HG03095 (cell line): ENCODE measurements at regions not wholly inside any gene's neighbourhood (a gene's known extent, or its start where the extent isn't known, plus 50 kb on each side); places are given as distances from the start of the nearest gene placed in this dataset.

Experiments
- ATAC-seq: cut with Tn5 transposase; IDR thresholded peaks from one replicate; pipeline ENCODE4 v1.9.1; 2021; ENCODE audit warnings: moderate library complexity; ENCODE audit not compliant: unreplicated experiment

GRCh38 chr5:10876006-10876744, 115.1 kb upstream of the DAP start:
- ATAC-seq: no peak

- no peak for ATAC-seq
Measured at GRCh38 chr5:10875201-10875768, 114.3 kb upstream of the DAP start.

- ATAC-seq: no peak
Measured at GRCh38 chr5:10874541-10874940, 113.5 kb upstream of the DAP start.

- no peak for ATAC-seq
Measured at GRCh38 chr5:10870791-10871190, 109.8 kb upstream of the DAP start.

- no peak for ATAC-seq
Measured at GRCh38 chr5:10868956-10869355, 107.9 kb upstream of the DAP start.

GRCh38 chr5:10867389-10868303, 106.6 kb upstream of the DAP start:
- no peak for ATAC-seq

DNA sequence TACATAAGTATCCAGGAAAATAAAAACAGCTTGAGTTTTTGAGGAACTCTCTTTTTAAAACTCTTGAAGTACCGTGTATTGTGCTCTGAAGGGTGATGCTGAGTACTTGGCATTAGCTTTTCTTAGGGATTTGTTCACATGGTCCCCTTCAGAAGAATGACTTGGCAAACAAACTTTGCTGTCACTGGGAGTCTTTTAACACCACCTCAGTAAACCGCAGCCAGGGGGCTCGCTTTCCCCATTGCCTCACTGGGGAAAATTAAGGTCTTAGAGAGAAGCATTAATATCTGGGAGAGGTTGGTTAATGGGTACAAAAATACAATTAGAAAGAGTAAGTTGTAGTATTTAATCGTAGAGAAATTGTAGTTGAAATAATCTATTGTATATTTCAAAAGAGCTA, 105.9 kb upstream of the DAP start:
- ATAC-seq: no peak

DNA sequence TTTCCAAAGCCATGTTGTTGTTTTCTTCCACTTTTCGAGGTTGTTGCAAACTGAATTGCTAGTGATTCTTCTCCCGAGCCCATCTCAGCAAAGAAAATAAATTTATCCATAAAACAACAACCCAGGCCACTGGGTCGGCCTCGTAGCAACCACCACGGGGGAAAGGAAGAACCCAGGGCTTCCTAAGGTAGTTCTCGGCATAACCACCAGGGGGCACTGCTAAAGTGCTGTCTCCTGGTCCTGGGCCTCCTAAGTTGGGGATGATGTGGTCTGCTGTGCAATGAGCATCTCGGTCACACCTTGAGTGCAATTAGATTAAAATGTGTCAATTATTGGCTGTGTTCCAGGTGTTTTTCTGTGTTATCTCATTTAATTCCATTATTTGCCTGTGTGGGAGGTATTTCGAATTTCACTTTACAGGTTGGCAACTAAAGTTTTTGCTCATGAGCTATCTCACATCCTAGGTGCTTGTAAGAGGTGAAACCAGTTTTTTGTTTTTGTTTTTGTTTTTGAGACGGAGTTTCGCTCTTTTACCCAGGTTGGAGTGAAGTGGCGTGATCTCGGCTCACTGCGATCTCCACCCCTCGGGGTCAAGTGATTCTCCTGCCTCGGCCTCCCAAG, 102.8 kb upstream of the DAP start:
- ATAC-seq: peak; percentile 97

DNA sequence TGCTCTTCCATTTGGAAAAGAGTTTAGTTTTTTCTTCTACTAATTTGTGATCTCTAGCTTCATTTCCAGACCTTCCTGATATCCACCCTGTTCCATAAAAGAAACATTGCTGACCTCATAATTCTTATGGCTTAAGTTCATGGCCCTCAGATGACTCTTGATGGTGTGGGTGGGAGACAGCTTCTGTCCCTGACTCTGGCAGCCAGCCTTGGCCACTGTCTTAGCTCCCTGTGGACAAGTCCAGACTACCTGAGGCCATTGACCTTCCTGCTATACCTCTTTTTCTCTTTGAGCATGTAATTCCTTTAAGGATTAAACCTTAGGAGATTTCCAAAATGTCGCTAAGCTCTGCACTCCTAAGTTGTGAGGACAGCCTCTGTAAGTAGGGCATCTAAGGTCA, 101.1 kb upstream of the DAP start:
- no peak for ATAC-seq

DNA sequence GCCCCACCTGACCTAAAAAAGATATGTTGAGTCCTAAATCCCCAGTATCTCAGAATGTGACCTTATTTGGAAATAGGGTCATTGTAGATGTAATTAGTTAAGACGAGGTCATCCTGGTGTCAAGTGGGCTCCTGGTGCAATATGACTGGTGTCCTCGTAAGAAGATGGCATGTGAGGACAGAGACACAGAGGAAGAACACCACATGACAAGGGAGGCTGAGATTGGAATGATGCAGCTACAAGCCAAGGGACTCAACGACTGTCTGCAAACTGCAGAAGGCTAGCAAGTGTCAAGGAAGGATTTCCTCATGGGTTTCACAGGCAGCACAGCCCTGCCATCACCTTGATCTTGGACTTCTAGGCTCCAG, 100.4 kb upstream of the DAP start:
- no peak for ATAC-seq

DNA sequence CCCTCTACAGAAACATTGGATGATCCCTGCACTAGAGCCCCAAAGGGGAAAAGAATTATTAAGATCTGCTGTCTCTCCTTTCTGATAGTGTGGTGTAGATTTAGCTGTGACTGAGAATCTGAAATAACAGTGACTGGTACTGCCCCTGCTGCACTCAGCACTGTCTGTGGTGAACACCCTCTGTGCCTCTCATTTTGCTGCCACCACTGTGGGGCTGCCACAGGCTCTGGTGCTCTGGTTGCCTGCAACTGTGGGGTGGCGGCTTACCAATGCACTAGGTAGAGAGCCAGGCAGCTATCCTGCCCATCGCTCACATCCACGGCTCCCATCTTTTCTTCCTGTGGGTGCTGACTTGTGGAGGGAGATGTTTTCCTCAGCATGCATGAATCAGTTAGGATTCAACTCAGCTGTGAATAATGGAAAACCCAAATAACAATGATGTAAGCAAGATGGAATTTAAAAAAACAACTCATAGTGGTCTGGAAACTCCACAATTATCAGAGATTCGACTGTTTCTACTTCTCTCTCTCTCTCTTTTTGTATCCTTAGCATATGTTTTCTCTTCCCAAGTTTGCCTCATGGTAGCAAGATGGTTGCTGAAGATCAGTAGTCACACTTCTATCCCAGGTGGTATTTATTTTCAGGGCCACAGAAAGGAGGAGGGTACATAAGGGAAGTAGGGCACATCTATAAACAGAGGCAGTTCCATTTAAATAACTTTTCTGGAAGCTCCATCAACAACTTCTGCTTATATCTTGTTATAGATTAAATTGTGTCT, 99.8 kb upstream of the DAP start:
- no peak for ATAC-seq

- no peak for ATAC-seq
Measured at GRCh38 chr5:10860196-10860543, 99.1 kb upstream of the DAP start.

DNA sequence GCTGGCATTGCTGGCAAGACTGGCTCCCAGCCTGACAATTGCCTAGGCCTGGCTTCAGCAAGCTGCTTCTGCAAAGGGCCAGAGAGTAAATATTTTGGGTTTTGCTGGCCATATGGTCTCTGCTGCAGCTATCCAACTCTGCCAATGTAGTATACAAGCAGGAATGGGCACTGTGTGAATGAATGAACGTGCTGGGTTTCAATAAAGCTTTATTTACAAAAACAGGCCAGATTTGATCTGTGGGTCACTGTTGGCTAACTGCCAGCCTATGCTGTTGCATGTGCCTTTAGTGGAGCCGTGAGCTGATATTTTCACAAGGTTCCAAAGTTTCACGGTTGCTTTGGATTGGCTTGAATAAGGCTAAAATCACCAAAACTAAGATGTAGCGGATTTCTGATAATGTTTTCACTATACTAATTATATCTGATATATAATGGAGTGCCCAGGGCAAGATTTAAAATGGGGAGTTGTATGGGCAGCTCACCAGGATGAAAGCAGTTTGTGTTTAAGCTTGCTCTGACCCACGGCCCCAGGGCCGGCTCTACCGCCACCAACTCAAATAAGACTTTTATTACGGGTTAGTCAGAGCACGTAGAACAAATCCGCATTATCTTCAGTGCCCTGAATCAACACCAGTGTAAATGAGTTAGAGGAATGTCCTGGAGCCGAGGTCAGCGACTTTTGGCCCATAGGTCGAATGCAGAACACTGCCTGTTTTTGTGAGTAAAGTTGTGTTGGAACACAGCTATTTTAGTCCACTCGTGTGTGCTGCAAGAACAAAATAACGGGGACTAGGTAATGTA, 98.6 kb upstream of the DAP start:
- ATAC-seq: no peak

DNA sequence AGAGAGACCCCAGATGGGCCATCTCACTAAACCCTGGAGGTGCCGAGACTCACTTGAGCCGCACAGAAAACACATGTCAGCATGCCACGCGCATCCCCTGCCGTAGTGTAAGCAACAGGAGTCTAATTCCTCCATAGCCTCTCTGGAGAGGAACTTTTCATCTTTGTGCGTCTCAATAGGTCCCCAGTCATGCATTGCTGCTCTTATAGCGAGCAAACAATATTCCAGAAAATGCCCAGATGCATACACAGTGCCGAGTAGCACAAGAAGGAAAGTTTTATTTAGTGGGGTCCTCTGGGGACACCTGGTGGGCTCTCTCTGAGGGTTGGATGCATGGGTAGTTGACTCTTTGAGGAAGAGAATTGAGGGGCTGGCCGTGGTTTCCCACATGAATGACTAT, 97.9 kb upstream of the DAP start:
- no peak for ATAC-seq

DNA sequence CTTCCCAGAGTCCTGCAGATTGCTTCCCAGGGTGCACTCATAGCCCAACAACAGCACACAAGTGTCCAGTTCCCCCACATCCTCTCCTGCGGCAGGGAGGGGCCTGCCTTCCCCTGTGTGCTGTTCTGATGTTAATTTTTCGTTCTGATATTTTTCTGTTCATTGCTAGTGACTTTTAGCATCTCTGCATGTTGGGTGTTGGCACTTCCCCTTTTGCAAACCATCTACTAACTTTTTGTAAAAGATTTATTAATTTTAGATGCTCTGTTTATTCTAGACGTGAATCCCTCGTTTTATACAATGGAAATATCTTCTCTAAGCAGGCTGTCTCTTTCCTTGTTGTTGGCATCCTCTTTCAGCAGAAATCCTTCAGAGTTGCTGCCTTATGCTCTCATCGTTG, 97.3 kb upstream of the DAP start:
- ATAC-seq: no peak

GRCh38 chr5:10857338-10857733, 96.3 kb upstream of the DAP start:
- ATAC-seq: no peak

DNA sequence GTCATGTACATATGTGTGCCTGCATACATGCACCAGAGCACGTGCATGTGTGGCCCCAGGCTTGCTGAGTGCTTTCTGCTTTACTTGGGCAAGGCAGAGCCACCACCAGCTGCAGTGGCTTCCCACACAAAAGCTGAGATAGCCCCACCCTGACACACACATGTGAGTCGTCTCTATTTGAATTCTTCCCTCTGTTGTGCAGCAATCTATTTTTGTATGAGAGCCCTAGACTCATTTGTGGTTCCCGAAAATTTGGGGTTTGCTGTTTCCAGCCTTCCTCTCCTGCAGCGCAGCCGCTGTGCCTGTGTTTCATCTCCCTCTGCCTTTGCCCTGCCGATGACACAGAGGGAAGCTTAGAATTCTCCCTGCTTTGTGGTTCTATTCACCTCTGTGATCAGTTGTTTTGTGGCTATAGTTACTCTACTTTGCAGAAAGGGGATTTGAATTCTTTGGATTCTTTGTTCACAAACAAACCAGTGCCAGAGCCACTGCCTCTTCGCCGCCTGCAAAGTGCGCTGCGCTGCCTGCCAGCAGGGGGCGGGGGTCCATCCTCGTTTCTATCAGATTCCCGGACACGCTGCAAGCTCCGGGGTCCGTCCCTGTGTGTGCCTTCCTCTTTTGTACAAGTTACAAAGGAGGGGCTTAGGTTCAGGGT, 95.8 kb upstream of the DAP start:
- ATAC-seq: no peak

DNA sequence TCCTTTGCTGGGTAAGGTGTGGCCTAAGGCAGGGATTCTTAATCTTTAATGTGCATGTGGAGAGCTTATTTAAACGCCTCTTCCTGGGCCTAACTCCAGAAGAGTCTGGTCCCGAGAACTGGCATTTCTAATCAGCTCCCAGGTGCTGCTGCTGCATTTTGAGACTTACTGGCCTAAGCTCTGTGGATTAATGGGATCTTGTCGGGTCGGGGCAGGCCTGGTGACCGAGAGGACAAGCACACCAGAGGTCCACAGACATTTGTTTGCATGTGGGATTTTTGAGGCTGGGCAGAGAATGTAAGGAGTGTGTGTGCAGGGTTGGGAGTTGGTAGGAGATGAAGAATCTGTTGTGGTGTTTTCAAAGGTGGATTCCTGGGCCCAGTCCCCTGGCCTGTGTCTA, 95.0 kb upstream of the DAP start:
- ATAC-seq: no peak

DNA sequence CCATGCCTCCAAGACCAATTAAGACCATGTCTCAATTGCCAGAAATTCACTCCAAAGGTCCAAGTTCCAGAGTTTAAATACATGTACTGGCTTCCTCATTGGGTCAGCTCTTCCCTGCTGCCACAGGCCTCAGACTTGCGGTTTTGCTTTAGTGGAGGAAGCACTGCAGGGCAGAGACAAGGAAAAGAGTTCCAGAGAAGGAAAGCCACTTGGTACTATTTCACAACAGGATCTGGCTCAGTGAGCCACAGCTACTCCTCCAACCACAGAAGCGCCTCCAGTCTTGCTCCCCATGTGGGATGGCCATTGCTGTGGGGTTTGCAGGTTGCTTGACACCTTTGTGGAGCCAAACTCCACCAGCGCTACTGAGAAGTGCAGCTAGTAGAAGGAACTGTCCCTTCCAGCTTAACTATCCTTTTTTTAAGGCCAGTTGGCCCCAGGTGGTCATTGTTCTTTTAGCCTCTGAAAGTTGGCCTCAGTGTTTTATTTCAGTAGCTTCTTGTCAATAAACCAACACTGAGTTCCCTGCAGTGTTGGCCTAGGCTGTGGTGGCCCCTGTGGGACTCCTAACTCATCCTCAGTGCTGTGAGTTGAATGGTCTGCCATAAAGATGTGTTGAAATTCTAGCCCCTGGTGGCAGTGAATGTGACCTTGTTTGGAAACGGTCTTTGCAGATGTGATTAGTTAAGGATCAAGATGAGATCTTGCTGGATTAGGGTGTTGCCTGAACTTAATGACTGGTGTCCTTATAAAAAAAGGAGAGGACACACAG, 93.7 kb upstream of the DAP start:
- no peak for ATAC-seq
